HEK293T (cell line): ENCODE measurements at regions not wholly inside any gene's neighbourhood (a gene's known extent, or its start where the extent isn't known, plus 50 kb on each side); places are given as distances from the start of the nearest gene placed in this dataset.

ENCODE experiments used
- ELF4 ChIP-seq: fragments of 450-650 bp; IDR thresholded peaks from 2 replicates; pipeline ENCODE4 v1.6.1; 2017; ENCODE audit warnings: antibody characterized with exemption
- HDGF ChIP-seq: fragments of 450-650 bp; IDR thresholded peaks from 2 replicates; pipeline ENCODE4 v1.6.1; 2017; ENCODE audit warnings: antibody characterized with exemption, borderline replicate concordance
- SP1 ChIP-seq: fragments of 450-650 bp; IDR thresholded peaks from 2 replicates; pipeline ENCODE4 v1.6.1; 2017

- TF ChIP-seq ELF4 (no peak), SP1 (no peak), HDGF (no peak)
Observed at GRCh38 chr3:162699291-162699690, 1202.7 kb downstream of the OTOL1 start.
